DMS153 treated with DMSO at 0.1 percent for 48 hours (cell line): ENCODE measurements at regions not wholly inside any gene's neighbourhood (a gene's known extent, or its start where the extent isn't known, plus 50 kb on each side); places are given as distances from the start of the nearest gene placed in this dataset.

Experiments
- DNase-seq: peaks from one replicate; lab custom pipeline; 2025; ENCODE audit not compliant: unreplicated experiment; lab: John Stamatoyannopoulos, UW

DNA sequence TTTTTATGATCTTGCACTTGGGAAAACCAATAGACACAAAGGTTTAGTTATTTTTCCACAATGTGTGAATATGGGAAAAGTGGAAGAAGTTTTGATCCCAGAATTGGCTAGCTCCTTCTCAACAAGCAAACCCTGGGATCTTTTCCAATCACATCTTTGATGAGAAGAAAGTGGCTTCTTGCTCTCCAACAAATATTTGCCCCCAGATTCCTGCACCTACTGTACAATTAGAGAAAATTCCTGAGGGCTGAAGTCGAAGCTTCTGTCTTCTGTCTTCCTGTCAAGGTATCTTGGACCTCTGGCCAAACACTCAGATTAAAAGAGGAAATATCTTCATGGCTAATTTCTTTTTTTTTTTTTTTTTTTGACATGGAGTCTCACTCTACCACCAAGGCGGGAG, 113.1 kb upstream of the SLC45A1 start:
- no peak for DNase-seq

DNA sequence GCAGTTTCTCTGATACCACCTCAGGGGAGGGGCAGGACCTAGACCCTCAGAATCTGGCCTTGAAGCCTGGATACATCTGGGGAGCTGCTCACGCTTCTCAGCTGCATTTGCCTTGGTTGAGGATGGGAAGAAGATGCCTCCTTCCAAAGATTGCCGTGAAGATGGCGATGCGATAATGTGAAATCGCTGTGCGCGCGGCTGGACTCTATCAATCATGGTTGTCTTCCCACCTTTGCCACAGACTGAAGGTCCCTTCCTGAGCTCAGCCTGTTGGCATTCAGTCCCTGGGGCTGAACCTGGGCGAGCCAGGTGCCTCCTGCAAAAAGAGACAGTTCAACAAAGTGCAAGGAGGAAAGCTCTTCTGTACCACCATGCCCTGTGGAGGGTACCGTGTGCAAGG, 114.4 kb upstream of the SLC45A1 start:
- DNase-seq, result no peak

DNA sequence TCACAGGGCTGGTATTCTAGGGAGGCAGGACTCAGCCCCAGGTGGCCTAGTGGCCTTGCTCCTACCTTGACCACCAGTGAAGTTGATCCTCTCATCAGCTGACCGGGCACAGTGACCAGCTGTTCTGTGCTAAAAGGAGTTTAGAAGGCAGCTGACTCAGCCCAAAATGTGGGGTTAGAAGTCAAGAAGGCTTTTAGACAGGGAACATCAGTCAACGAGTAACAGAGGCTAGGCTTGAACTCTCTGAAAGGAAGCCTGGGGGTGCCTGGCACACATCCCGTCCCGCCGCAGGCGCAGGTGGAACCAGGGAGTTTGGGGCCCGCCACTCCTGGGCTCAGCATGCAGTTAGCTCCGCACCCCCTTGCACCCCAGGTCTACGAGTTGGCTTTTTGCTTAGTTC, 114.9 kb upstream of the SLC45A1 start:
- DNase-seq, result no peak

DNA sequence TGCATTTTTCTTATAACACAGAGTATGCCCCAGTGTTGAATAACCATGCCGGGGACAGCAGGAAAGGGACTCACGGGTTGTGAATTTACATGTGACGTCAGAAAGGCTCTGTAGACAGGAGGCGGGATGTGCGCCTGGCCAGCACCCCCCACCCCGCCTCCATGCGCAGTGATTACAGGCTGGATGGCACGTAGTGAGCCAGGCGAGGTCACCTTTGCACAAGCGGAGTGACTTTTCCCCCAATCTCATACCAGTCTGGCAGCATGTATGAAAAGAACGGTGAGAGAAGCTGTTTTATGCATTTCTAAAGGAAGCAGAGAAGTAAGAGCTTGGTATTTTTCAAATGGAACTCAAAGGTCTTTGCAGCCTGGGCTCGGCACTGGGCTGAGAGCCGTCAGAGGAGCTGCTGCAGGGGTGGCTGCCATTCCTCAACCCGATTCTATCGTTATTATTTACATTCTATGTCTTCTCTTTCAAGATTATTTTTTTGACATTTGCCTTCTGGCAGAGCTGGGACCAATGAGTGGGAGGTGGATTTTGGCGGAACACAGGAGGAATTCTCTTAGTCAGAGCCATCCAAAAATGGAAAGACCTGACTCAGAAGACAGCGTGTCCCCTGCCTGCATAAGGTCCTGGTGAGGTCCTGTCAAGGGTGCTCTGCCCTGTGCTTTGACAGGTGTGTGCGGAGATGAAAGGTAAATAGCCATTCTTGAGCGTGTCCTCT, 115.6 kb upstream of the SLC45A1 start:
- peak; percentile 76 for DNase-seq

DNA sequence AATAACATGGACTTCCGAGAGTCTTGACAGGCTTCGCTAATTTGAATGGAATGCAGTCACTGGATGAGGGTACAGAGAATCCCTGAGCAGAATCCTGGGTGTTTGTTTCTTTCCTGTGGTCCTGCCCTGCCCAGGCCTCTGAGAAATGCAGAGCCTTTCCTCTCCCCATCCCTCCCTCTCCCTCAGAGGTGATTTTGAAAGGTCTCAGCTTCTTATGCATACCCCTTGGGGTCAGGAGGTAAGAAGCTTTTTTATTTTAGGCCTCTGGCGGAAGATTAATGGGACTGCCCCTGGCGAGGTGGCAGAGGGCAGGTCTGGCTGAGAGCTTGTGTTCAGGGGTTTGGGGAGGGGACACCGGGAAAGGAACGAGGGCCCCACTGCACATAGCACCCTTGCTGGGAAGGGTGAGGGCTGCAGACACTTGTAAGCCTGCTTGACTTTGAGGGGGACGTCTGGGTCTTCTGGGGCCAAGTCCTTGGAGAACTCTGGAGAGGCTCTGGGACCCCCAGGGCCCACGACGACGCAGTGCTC, 116.5 kb upstream of the SLC45A1 start:
- DNase-seq, result no peak

DNA sequence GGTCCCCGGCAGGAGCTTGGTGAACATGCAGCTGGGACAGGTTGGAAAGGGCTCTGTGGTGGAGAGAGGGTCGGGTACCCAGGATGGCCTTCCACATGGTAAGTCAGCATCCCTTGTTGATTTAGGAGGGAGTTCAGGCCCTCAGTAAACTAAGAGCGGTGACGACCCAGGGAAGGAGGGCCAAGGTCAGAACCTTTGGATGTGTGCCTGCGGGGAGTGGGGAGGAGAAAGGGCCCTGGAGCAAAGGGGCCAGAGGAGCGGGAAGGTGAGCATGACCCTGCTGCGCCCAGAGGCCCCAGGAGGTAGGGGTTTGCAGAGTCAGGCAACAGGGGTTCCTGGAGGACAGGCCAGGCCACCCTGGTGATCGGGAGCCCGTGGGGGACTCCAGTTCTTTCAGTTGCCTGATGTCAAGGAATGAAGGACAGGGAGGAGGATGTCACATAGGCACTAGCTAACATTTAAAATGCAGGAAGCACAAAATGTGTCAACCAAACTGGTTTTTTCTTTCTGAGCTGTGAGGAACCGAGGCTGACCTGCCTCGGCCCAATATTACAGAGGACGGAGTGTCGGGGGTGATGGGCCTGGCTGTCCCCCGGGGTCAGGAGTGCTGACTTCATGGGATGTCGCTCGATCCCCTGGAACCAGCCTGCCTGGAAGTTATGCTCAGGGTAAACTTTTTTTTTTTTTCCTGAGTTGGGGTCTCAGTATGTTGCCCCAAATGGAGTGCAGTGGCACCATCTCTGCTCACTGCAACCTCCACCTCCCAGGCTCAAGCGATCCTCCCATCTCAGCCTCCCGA, 117.4 kb upstream of the SLC45A1 start:
- DNase-seq, result no peak

DNA sequence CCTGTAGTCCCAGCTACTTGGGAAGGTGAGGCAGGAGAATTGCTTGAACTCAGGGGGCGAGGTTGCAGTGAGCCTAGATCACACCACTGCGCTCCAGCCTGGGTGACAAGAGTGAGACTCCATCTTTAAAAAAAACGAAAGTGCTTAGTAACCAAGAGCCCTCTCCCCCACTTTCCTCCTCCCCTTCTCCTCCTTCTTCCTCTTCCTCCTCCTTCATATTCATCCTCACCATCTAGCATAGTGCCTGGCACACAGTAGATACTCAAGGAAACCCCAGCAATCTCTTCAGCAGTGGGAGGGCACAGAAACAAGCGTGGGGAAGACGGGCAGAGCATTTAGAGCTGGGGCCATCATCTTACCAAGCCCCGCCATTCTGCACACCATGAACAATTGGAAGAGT, 119.4 kb upstream of the SLC45A1 start:
- no peak for DNase-seq

DNA sequence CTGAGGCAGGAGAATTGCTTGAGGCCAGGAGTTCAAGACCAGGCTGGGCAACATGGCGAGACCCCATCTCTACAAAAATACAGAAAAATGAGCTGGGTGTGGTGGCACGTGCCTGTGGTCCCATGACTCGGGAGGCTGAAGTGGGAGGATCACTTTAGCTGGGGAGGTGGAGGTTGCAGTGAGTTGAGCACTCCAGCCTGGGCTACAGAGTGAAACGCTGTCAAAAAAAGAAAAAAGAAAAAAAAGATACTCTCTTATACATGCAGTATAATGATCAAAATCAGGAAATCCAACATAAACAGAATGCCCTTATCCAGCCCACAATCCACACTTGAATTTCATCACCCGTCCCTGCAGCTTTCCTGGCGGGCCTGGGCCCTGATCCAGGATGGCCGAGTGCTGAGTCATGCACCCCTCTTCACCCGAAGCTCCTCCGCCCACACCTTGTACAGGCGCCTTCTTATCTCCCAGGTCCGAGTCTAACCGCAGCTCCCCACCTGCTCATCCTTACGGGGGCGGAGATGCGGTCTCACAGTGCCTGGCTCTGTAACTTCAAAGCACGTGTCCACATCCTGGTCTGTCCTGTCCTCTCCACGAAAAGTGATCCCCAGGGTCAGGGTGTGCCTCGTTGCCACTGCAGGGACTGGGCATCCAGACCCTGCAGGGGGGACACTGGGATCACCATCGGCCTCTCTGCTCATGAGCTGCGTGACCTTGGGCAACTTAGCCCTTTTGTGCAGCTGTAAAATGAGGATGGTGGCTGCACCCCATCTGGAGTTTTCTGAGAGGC, 120.2 kb upstream of the SLC45A1 start:
- DNase-seq, result no peak

DNA sequence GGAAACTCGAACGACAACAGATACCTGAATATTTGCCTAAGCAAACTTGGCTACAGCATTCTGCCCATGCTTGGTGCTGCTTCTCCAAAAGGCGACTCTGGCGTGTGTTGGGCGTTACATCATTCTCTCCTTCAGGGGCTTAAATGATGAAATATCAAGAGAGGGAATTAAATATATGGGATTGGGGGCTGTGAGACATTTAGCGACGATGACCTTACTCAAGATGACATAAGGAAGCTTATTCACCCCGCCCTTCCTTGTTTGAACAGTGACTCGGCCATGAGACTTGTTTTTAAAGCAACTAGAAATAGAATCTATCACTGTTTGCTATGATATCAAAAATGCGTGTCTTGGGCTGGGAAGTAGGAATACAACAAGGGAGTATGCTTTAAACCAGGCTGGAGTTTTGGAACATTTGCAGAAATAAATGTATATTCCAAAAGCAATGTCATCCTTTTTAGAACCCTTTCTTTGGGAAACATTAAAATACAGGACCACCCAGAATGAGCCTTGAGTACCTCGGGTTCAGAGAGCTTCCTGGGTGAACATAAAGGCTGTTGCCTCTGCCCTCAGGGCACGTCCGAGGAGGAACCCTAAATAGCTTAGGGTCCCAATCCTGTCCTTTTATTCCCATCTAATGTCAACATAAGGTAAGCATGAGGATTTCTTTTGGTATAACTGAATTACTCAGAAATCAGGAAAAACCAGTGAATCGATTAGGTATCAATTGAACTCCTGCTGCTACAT, 123.3 kb upstream of the SLC45A1 start:
- DNase-seq, result peak; percentile 80

DNA sequence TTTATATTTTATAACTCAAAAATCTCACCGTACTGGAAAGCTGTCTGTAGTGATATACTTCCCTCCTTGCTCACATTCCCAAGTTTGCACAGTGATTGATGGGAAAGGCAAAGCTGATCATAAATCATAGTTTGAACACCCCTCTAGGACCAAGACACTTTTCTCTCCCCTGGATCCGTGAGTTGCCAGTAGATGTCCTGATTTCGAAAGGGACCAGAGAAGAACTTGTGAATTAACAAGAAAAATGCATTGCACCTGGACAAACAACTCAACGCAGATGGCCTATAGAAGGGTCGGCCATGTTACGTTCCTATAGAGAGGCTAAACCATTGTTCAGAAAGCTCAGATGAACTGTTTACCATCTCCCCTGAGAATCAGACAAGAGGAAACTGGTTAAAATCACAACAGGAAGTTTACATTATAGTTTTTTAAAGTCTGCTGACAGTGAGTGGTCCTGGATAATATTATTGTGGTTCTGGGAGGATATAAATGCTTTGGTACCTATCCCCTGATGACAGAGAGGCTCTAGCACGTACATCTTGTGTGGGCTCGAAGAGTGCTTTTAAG, 124.0 kb upstream of the SLC45A1 start:
- peak; percentile 69 for DNase-seq

DNA sequence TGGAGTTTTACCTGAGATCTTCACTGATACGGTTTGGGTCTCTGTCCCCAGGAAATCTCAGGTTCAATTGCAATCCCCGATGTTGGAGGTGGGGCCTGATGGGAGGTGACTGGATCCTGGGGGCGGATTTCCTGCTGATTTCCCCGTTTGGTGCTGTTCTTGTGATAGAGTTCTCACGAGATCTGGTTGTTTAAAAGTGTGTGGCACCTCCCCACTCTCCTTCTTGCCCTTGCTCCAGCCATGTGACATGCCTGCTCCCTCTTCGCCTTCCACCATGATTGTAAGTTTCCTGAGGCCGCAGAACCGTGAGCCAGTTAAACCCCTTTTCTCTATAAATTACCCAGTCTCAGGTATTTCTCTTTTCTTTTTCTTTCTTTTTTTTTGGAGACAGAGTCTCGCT, 126.4 kb upstream of the SLC45A1 start:
- no peak for DNase-seq

DNA sequence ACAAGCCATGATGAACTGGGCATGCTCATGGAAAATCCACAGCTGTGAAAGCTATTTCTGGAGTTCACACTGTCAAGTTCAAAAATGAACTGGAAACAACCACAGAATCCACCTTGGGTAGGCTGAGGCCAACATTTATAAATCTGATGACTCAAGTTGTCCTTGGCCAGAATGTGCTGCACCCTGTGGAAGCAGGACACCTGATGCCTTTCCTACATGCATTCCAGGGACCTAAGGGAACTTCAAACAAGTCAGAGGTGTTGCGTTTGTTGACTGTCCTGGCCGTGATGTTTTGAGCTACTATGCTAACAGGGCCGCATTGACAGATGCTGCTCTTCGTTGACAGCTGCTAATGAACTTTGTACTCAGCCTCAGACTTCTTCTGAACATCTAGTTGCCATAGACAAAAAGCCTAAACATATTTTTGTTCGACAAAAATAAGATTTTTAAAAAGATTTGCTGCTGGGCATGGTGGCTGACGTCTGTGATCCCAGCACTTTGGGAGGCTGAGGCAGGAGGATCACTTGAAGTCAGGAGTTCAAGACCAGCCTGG, 127.9 kb upstream of the SLC45A1 start:
- no peak for DNase-seq

DNA sequence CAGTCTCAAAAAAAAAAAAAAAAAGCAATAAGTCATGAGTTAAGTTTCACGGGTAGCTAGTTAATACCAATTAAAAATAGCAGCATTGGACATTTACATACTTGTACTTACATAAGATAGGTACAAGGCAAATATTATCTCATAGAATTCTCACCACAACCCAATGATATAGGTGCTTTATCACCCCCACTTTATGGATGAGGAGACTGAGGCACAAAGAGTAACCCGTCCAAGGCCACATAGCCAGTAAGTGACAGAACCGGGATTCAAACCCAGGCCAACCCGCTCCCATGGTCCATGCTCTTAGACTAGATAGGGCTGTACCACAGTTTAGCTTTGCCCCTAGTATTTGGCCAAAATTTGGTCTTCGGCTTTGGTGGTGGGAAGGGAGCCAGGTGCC, 132.5 kb upstream of the SLC45A1 start:
- no peak for DNase-seq

DNA sequence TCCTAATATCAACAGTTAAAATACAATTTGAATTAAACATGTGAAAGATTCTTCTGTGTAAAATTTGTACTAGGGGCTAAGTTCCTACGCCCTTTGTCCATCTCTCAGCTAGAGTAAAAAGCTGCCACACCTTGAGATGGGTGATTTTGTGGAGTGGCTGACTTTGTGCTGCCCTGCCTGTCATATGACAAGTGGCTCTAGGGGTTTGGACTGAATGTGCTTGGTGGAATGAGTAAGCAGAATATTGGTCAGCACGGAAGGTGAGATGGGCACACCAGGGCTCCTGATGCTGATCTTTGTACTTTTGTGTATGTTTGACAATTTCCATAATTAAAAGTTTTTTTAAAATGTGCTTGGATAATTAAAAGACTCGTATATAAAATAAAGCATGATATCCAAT, 133.6 kb upstream of the SLC45A1 start:
- no peak for DNase-seq

DNA sequence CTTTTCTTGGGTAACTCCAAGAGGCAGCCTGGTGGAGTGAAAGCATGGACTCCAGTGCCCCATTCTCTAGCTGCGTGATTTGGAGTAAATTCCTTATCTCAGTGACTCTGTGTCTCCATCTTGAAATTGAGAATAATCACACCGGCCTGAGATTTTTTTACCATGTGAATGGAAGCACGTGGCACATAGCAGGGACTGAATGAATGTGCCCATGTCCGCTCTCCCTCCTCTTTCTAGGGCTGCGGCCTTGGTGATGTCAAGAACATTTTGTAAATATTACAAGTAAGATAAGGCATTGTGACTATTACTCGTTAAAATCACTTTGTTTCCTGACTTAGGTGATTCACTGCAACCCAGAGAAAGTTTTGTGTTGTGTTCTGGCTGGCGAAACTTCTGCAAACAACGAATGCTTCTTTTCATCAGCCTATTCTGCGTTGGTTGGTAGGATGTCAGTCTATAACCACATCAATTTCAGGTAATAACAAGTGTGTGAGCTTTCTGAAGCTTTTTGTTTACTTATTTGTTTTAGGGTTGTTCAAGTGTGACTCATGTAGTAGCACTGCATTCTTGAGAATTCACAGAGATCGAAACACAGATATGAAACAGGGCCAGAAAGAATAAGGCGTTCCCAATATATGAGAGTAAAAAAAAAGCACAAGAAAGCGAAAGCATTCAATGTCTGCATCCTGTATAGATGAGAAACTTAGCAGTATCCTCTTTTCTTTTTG, 135.7 kb upstream of the SLC45A1 start:
- DNase-seq, result no peak

DNA sequence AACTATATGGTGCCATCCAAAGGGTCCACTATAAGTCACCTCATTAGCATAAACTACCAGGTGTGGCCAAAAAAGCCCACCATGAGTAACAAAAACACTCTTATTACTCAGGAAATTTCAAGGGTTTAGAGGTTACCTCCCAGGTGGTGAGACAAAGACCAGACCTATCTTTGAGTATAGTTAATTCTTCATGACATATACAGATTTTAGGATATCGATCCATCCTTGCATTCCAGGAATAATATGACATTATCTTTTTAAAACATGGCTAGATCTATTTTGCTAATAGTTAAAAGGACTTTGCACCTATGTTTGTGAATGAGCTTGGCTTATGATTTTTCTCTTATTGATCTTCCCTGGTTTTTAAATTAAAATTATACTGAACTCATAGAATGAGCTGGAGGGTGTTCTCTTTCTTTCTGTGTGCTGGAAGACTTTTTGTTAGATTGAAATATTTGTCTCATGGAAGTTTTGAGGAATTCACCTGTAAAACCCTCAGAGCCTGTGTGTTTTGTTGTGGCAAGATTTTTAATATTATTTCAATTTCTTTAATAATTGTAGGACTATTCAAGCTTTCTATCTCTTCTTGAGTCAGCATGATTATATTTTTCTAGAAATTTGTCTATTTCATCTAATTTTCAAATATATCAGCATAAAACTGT, 138.7 kb upstream of the SLC45A1 start:
- DNase-seq, result no peak

DNA sequence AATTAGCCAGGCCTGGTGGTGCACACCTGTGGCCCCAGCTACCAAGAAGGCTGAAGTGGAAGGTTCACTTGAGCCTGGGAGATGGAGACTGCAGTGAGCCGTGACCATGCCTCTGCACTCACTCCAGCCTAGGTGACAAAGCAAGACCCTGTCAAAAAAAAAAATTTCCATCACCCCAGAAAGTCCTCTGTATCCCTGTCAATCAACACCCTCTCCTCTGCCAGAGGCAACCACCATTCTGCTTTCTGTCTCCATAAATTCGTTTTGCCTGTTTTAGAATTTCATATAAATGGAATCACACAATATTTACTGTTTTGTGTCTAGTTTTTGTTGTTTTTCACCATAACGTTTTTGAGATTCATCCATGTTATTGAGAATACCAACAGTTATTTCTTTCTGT, 141.6 kb upstream of the SLC45A1 start:
- no peak for DNase-seq

DNA sequence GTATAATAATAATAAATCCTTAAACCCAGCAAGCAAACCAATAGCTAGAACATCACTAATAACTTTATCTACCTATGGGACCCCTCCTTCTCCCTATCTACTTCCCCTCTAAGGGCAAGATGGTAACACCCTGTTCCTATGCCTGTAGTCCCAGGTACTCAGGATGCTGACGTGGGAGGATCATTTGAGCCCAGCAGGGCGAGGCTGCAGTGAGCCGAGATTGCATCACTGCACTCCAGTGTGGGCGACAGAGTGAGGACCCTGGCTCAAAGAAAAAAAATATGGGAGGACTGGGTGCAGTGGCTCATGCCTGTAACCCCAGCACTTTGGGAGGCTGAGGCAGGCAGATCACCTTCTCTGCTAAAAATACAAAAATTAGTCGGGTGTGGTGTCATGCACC, 143.1 kb upstream of the SLC45A1 start:
- no peak for DNase-seq
